Prostate gland (tissue), 2 donors: ENCODE measurements at regions not wholly inside any gene's neighbourhood (a gene's known extent, or its start where the extent isn't known, plus 50 kb on each side); places are given as distances from the start of the nearest gene placed in this dataset.

Experiments used
- POLR2A ChIP-seq: fragments of 450-650 bp; IDR thresholded peaks from one replicate; pipeline ENCODE4 v1.6.1; 2016; ENCODE audit warnings: antibody characterized with exemption, mild to moderate bottlenecking
- POLR2AphosphoS5 ChIP-seq: sonication (generic); formaldehyde crosslinking; IDR thresholded peaks from one replicate; pipeline ENCODE4 v1.6.1; 2017; ENCODE audit warnings: antibody characterized with exemption
- TF ChIP-seq, protein P1 (sequence below), 4 experiments: fragments of 200-600 bp in 2 of 4; fragments of 450-650 bp in 2 of 4; sonication (generic) in 2 of 4; IDR thresholded peaks; 1 replicate in 3 of 4; 2 replicates in 1 of 4; pipeline ENCODE4 v1.5.1; 2016 to 2019; ENCODE audit warnings: antibody characterized with exemption in 4 of 4, mild to moderate bottlenecking in 2 of 4, moderate library complexity in 2 of 4

DNA sequence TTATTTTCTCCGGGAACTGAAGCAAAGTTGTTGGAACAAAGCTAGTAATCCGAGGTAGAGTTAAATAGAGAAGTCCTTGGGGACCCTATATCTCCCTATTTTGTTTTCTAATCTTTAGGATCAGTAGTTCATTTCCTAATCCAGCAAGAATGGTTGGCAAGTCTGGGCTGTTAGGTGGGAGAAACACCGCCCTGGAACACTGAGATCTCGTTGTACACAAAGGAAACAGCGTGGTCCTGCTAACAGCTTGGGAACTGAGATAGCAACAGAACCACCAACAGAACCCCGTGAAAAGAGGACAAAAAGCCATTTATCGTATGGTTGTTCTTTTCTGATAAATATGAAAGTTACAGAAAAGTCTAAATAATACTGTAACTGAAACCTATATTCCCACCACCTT is 121.9 kb upstream of the CDC42BPA start:
- TF ChIP-seq POLR2A (no peak), POLR2AphosphoS5 (no peak)
- TF ChIP-seq, protein P1, sequence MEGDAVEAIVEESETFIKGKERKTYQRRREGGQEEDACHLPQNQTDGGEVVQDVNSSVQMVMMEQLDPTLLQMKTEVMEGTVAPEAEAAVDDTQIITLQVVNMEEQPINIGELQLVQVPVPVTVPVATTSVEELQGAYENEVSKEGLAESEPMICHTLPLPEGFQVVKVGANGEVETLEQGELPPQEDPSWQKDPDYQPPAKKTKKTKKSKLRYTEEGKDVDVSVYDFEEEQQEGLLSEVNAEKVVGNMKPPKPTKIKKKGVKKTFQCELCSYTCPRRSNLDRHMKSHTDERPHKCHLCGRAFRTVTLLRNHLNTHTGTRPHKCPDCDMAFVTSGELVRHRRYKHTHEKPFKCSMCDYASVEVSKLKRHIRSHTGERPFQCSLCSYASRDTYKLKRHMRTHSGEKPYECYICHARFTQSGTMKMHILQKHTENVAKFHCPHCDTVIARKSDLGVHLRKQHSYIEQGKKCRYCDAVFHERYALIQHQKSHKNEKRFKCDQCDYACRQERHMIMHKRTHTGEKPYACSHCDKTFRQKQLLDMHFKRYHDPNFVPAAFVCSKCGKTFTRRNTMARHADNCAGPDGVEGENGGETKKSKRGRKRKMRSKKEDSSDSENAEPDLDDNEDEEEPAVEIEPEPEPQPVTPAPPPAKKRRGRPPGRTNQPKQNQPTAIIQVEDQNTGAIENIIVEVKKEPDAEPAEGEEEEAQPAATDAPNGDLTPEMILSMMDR (IDR thresholded peaks at IDR 0.05), result no peak
